Effector memory CD8-positive, alpha-beta T cell (primary cell): ENCODE measurements at regions not wholly inside any gene's neighbourhood (a gene's known extent, or its start where the extent isn't known, plus 50 kb on each side); places are given as distances from the start of the nearest gene placed in this dataset.

ENCODE experiments used
- ATAC-seq: fragments of 150-1000 bp; cut with Tn5 transposase; replicated peaks from 2 replicates; pipeline ENCODE4 v1.10.0; 2021; ENCODE audit warnings: mild to moderate bottlenecking, moderate library complexity
- DNase-seq, 3 experiments: peaks; one replicate each; pipeline ENCODE4 v3.0.0; 2021
- H3K27ac Mint-ChIP-seq, 2 donors: one replicate each; pipeline ENCODE4 v1.8.0; 2022; ENCODE audit warnings: mild to moderate bottlenecking in 2 of 2, mixed read lengths in 2 of 2, moderate library complexity in 2 of 2
- H3K27me3 Mint-ChIP-seq, 2 donors: one replicate each; pipeline ENCODE4 v1.8.0; 2022; ENCODE audit warnings: mixed read lengths in 2 of 2
- H3K36me3 Mint-ChIP-seq: one replicate; pipeline ENCODE4 v1.8.0; 2022; ENCODE audit warnings: mild to moderate bottlenecking, moderate library complexity, mixed read lengths; ENCODE audit not compliant: insufficient read depth
- H3K4me1 Mint-ChIP-seq, 2 donors: one replicate each; pipeline ENCODE4 v1.8.0; 2022; ENCODE audit warnings: low read depth in 2 of 2, mixed read lengths in 2 of 2
- H3K4me3 Mint-ChIP-seq, 2 donors: one replicate each; pipeline ENCODE4 v1.8.0; 2022; ENCODE audit warnings: mild to moderate bottlenecking in 2 of 2, mixed read lengths in 2 of 2, moderate library complexity in 2 of 2
- H3K9me3 Mint-ChIP-seq, 2 donors: one replicate each; pipeline ENCODE4 v1.8.0; 2022; ENCODE audit warnings: mixed read lengths in 2 of 2

GRCh38 chr3:14320219-14320618 lies 82.2 kb upstream of the SLC6A6 start:
- Mint-ChIP-seq H3K4me3 (no peak overlapping the region), H3K27me3 (peaks cover 5 to 15% of the 10 kb centered on the region in 2 donors), H3K36me3 (no peaks in the 10 kb centered on the region), H3K9me3 (no peaks in the 10 kb centered on the region), H3K4me1 (no peaks in the 10 kb centered on the region), H3K27ac (no peak overlapping the region)
- DNase-seq (no peak), ATAC-seq (no peak)

- H3K4me1 Mint-ChIP-seq = no peaks in the 10 kb centered on the region
- H3K27me3 Mint-ChIP-seq = peaks cover 5 to 10% of the 10 kb centered on the region in 2 donors
- no peak for ATAC-seq
- no peak overlapping the region for H3K4me3 Mint-ChIP-seq
- no peaks in the 10 kb centered on the region for H3K36me3 Mint-ChIP-seq
- H3K27ac Mint-ChIP-seq = no peak overlapping the region
- no peaks in the 10 kb centered on the region for H3K9me3 Mint-ChIP-seq
- no peak for DNase-seq
These were observed 80.4 kb upstream of the SLC6A6 start for GRCh38 chr3:14322001-14322400.

GRCh38 chr3:14322667-14323295 lies 79.6 kb upstream of the SLC6A6 start:
- Mint-ChIP-seq H3K36me3 (no peaks in the 10 kb centered on the region), H3K9me3 (no peaks in the 10 kb centered on the region), H3K4me3 (no peak overlapping the region), H3K4me1 (no peaks in the 10 kb centered on the region), H3K27me3 (peaks cover 5 to 10% of the 10 kb centered on the region in 2 donors), H3K27ac (no peak overlapping the region)
- ATAC-seq = no peak
- DNase-seq = no peak

- Mint-ChIP-seq H3K9me3 (no peaks in the 10 kb centered on the region), H3K4me1 (no peaks in the 10 kb centered on the region), H3K4me3 (no peak overlapping the region), H3K27me3 (peaks cover 10% of the 10 kb centered on the region in 2 donors), H3K36me3 (no peaks in the 10 kb centered on the region), H3K27ac (no peak overlapping the region)
- no peak for DNase-seq
- no peak for ATAC-seq
These were observed 78.8 kb upstream of the SLC6A6 start for GRCh38 chr3:14323401-14324223.

GRCh38 chr3:14324224-14324944 lies 78.0 kb upstream of the SLC6A6 start:
- DNase-seq (no peak), ATAC-seq (no peak)
- no peaks in the 10 kb centered on the region for H3K36me3 Mint-ChIP-seq
- H3K4me1 Mint-ChIP-seq = no peaks in the 10 kb centered on the region
- H3K9me3 Mint-ChIP-seq = no peaks in the 10 kb centered on the region
- no peak overlapping the region for H3K4me3 Mint-ChIP-seq
- H3K27me3 Mint-ChIP-seq = peaks cover 10 to 13% of the 10 kb centered on the region in 2 donors
- H3K27ac Mint-ChIP-seq = no peak overlapping the region

- Mint-ChIP-seq H3K36me3 (no peaks in the 10 kb centered on the region), H3K4me1 (no peaks in the 10 kb centered on the region), H3K27me3 (peaks cover 10 to 13% of the 10 kb centered on the region in 2 donors), H3K9me3 (no peaks in the 10 kb centered on the region), H3K27ac (no peak overlapping the region), H3K4me3 (no peak overlapping the region)
- ATAC-seq = no peak
- no peak for DNase-seq
These were observed 74.0 kb upstream of the SLC6A6 start for GRCh38 chr3:14328422-14328821.

GRCh38 chr3:14329116-14329830 lies 73.1 kb upstream of the SLC6A6 start:
- ATAC-seq = no peak

GRCh38 chr3:14329842-14330241 lies 72.6 kb upstream of the SLC6A6 start:
- Mint-ChIP-seq H3K4me1 (no peaks in the 10 kb centered on the region), H3K36me3 (no peaks in the 10 kb centered on the region), H3K27ac (no peak overlapping the region), H3K9me3 (no peaks in the 10 kb centered on the region), H3K27me3 (peaks cover 0 to 8% of the 10 kb centered on the region in 2 donors), H3K4me3 (no peak overlapping the region)
- ATAC-seq (no peak), DNase-seq (no peak)

More at GRCh38 chr3:14329116-14329830, 73.1 kb upstream of the SLC6A6 start:
- Mint-ChIP-seq H3K36me3 (no peaks in the 10 kb centered on the region), H3K27me3 (peaks cover 4 to 9% of the 10 kb centered on the region in 2 donors), H3K9me3 (no peaks in the 10 kb centered on the region), H3K27ac (no peak overlapping the region), H3K4me1 (no peaks in the 10 kb centered on the region), H3K4me3 (no peak overlapping the region)
- no peak for DNase-seq

GRCh38 chr3:14330508-14330907 lies 71.9 kb upstream of the SLC6A6 start:
- H3K27ac Mint-ChIP-seq = no peak overlapping the region
- H3K36me3 Mint-ChIP-seq = no peaks in the 10 kb centered on the region
- no peaks in the 10 kb centered on the region for H3K9me3 Mint-ChIP-seq
- ATAC-seq (no peak), DNase-seq (no peak)
- H3K27me3 Mint-ChIP-seq = peaks cover 0 to 8% of the 10 kb centered on the region in 2 donors
- H3K4me1 Mint-ChIP-seq = no peaks in the 10 kb centered on the region
- no peak overlapping the region for H3K4me3 Mint-ChIP-seq

GRCh38 chr3:14331251-14331650 lies 71.2 kb upstream of the SLC6A6 start:
- H3K36me3 Mint-ChIP-seq = no peaks in the 10 kb centered on the region
- peaks cover 0 to 8% of the 10 kb centered on the region in 2 donors for H3K27me3 Mint-ChIP-seq
- no peak for ATAC-seq

GRCh38 chr3:14332392-14332791 lies 70.0 kb upstream of the SLC6A6 start:
- Mint-ChIP-seq H3K9me3 (no peaks in the 10 kb centered on the region), H3K4me3 (no peak overlapping the region), H3K4me1 (no peaks in the 10 kb centered on the region), H3K27ac (no peak overlapping the region), H3K27me3 (peaks cover 8 to 11% of the 10 kb centered on the region in 2 donors), H3K36me3 (no peaks in the 10 kb centered on the region)
- DNase-seq (no peak), ATAC-seq (no peak)

More at GRCh38 chr3:14331251-14331650, 71.2 kb upstream of the SLC6A6 start:
- no peaks in the 10 kb centered on the region for H3K4me1 Mint-ChIP-seq
- H3K9me3 Mint-ChIP-seq = no peaks in the 10 kb centered on the region
- H3K27ac Mint-ChIP-seq = peak overlapping the region in 1 of 2 donors; percentile 72
- DNase-seq = no peak
- no peak overlapping the region for H3K4me3 Mint-ChIP-seq

GRCh38 chr3:14333215-14333614 lies 69.2 kb upstream of the SLC6A6 start:
- DNase-seq = no peak
- H3K27ac Mint-ChIP-seq = no peak overlapping the region
- no peaks in the 10 kb centered on the region for H3K9me3 Mint-ChIP-seq
- H3K4me3 Mint-ChIP-seq = no peak overlapping the region
- no peak for ATAC-seq
- no peaks in the 10 kb centered on the region for H3K4me1 Mint-ChIP-seq
- H3K27me3 Mint-ChIP-seq = peaks cover 16% of the 10 kb centered on the region in 2 donors
- H3K36me3 Mint-ChIP-seq = no peaks in the 10 kb centered on the region

GRCh38 chr3:14333621-14334020 lies 68.8 kb upstream of the SLC6A6 start:
- DNase-seq = no peak
- Mint-ChIP-seq H3K36me3 (no peaks in the 10 kb centered on the region), H3K9me3 (no peaks in the 10 kb centered on the region), H3K27ac (no peak overlapping the region), H3K4me3 (no peak overlapping the region), H3K27me3 (peaks cover 13 to 16% of the 10 kb centered on the region in 2 donors), H3K4me1 (no peaks in the 10 kb centered on the region)
- ATAC-seq = no peak
